ENCODE measurements at regions not wholly inside any gene's neighbourhood (a gene's known extent, or its start where the extent isn't known, plus 50 kb on each side); places are given as distances from the start of the nearest gene placed in this dataset.

GRCh38 chr4:95701500-95702170 is 138.3 kb upstream of the PDHA2 start (continued):
- TF ChIP-seq CTCF (IDR thresholded peaks at IDR 0.05 in 2 of 3, conservative IDR thresholded peaks at IDR 0.05 in 1 of 3; ENCODE audit: borderline replicate concordance in 1 of 3, insufficient read depth in 1 of 3, low read depth in 2 of 3, low read length in 2 of 3) (no peak), ZNF274 (IDR thresholded peaks at IDR 0.05; ENCODE audit: low read depth, low read length) (no peak)

GRCh38 chr4:95694411-95694810 is 145.5 kb upstream of the PDHA2 start:
- no peak for TF ChIP-seq TCF7L2 (IDR thresholded peaks at IDR 0.05; ENCODE audit: borderline replicate concordance, extremely low read depth, insufficient read depth, insufficient read length)
- TF ChIP-seq EZH2phosphoT487 (IDR thresholded peaks at IDR 0.05; ENCODE audit: borderline replicate concordance), result no peak
- TF ChIP-seq JUND (IDR thresholded peaks at IDR 0.05), result no peak
- no peak for TF ChIP-seq SIN3A (IDR thresholded peaks at IDR 0.05; ENCODE audit: low read depth)
- TF ChIP-seq SRF (IDR thresholded peaks at IDR 0.05; ENCODE audit: low read depth), result no peak
- no peak for TF ChIP-seq ZNF274 (IDR thresholded peaks at IDR 0.05; ENCODE audit: low read depth, low read length)
- TF ChIP-seq FOSL1 (IDR thresholded peaks at IDR 0.05; ENCODE audit: low read depth), result no peak
- TF ChIP-seq POLR2A (IDR thresholded peaks at IDR 0.05; ENCODE audit: borderline replicate concordance, extremely low read depth, insufficient read depth, insufficient read length), result no peak
- no peak for TF ChIP-seq CEBPB (IDR thresholded peaks at IDR 0.05; ENCODE audit: low read depth)
- no peak for TF ChIP-seq ZBTB33 (IDR thresholded peaks at IDR 0.05; ENCODE audit: extremely low read depth, insufficient replicate concordance, low read length)
- no peak for TF ChIP-seq EGR1 (IDR thresholded peaks at IDR 0.05; ENCODE audit: low read depth)
- no peak for TF ChIP-seq ZFX (IDR thresholded peaks at IDR 0.05)
- no peak for TF ChIP-seq ELF1 (IDR thresholded peaks at IDR 0.05; ENCODE audit: borderline replicate concordance, low read depth)
- TF ChIP-seq SP1 (IDR thresholded peaks at IDR 0.05; ENCODE audit: low read depth), result no peak
- no peak for TF ChIP-seq EZH2 (IDR thresholded peaks at IDR 0.05)
- intact Hi-C loops (cut with micrococcal nuclease), result no loop called here
- H2AFZ ChIP-seq (ENCODE audit: low read depth, low read length, poor library complexity, severe bottlenecking), result no peak overlapping the region
- H3K4me2 ChIP-seq (ENCODE audit: low read length), result no peak overlapping the region
- H3K9me2 ChIP-seq (ENCODE audit: insufficient read depth), result no peaks in the 10 kb centered on the region
- H3K79me2 ChIP-seq (ENCODE audit: insufficient read depth, low read length), result no peaks in the 10 kb centered on the region
- ChIA-PET RAD21 (ENCODE audit: low non-redundant PET in 1 of 2, low total read pairs in 2 of 2, uncharacterized antibody in 2 of 2, unreplicated experiment in 2 of 2) (no interaction called here), POLR2A (no interaction called here), CTCF (no interaction called here)
- H3K4me1 ChIP-seq (ENCODE audit: control insufficient read depth in 1 of 2, insufficient read depth in 2 of 2, low read length in 2 of 2), result no peaks in the 10 kb centered on the region
- BruUV-seq (replicated peaks), result no TSS peak
- no peaks in the 10 kb centered on the region for H3K9me3 ChIP-seq (ENCODE audit: control insufficient read depth in 1 of 2, insufficient read depth in 1 of 2, low read depth in 1 of 2, low read length in 2 of 2)
- ATAC-seq, result no peak
- H3K27me3 ChIP-seq (ENCODE audit: insufficient read depth, low read length), result no peaks in the 10 kb centered on the region
- no peaks in the 10 kb centered on the region for H3K36me3 ChIP-seq (ENCODE audit: control insufficient read depth in 1 of 2, insufficient read depth in 2 of 2, low read length in 2 of 2)
- no peak overlapping the region for H3K9ac ChIP-seq (ENCODE audit: low read length)
- H4K20me1 ChIP-seq (ENCODE audit: insufficient read depth), result no peaks in the 10 kb centered on the region
- no peak for DNase-seq (ENCODE audit: low read depth, low spot score)
- no peak overlapping the region for H3K27ac ChIP-seq (ENCODE audit: low read depth, low read length)
- H3K4me3 ChIP-seq (replicated peaks in 1 of 2; ENCODE audit: low read depth in 1 of 2, low read length in 2 of 2), result no peak overlapping the region
